GM21360 (cell line): ENCODE measurements at regions not wholly inside any gene's neighbourhood (a gene's known extent, or its start where the extent isn't known, plus 50 kb on each side); places are given as distances from the start of the nearest gene placed in this dataset.
"Not testable (repeated sequence)": the region's sequence is repeated elsewhere in the genome, so short reads cannot be mapped to it uniquely, and the experiment has no call there.

Experiments used
- ATAC-seq: cut with Tn5 transposase; IDR thresholded peaks from one replicate; pipeline ENCODE4 v1.9.1; 2021; ENCODE audit warnings: mild to moderate bottlenecking, moderate library complexity; ENCODE audit not compliant: unreplicated experiment

DNA sequence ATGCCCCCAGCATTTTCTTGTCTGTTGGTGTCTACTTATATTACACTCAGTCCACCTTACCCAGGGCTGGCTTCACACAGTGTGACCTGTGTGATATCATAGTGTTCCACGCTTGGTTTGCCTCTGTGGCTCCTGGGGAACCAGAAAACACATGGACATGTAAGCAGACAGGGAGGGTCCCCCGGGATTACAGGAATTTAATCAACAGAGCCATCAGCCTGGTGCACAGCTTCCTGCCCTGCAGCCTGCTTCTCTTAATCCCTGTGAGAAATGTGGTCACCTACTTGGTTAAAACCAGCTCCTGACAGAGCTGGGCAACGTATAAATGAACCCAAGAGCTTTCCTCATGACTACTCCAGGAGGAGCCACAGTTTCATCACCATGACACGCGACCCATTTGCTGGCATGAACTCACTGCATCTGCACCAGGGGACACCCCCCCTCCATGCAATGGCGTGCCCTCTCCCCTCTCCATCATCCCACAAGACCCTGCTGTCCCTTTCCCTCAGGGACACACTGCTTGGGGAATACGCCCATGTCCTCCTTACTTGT, 152.1 kb downstream of the UQCRFS1 start:
- no peak for ATAC-seq

DNA sequence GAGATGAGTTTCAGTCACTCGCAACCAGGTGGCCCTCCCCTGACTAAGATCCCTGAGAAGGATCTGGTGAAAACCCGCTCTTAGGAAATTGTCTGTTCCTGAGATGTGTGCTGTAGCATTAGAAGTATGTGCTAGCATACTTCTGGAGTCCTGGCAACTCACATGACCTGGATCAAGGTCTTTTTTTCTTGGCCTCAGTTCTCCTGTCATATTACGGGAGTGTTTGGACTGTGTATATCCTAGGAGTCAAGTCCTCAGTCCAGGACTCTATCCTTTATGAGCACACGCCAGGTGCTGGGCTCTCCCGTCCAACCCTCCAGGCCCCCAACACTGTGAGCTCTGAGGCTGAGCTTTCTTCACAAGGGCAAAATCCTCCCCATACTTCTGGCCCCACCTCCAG, 156.4 kb downstream of the UQCRFS1 start:
- no peak for ATAC-seq

DNA sequence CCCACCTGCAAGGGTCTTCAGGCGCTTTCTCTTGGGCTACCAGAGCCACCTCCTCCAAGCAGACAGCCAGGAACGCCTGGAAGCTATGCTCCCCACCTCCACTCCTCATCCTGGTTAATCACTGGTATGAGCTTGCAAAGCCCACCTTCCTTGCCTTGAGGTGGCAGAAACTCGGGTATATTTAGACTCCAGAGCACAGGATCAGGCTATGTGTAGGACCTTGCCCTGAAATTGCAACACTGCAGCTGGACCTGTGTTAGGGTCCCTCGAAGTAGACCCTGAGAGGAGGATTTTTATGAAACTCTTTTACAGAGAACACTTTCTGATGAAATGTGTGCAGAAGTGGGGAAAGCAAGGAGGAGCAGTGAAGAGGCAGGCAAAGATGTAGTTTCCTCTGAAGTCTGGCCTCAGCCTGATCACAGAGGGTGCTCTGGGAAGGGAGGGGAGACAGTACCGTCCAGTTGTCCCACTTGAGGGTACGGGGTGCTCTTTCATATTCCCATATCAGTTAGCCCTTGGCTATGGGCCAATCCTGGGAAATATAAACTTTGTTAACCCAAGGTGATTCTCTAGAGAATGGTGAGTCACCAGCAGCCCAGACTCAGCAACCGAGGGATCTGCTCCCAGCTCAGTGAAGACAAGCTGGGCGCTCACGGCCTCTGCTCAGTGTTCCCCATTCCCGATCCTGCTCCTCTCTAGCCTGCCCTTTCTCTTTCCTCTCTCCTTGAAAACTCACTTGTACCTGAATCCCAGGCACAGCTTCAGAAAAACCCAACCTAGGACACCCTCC, 157.9 kb downstream of the UQCRFS1 start:
- ATAC-seq, result no peak

DNA sequence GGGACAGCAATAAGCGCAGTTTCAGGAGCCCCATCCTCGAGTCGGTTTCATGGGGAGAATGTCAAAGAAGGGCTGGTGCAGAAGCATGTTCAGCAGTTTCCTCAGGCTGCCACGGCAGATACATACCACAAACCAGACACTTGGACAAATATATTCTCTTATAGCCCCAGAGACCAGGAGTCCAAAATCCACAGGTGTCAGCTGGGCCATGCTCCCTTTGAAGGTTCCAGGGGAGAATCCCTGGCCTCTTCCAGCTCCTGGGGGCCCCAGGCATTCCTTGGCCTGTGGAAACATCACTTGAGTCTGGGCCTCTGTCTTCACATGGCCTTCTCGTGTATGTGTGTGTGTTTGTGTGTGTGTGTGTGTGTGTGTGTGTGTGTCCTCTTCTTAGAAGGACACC, 164.1 kb downstream of the UQCRFS1 start:
- no peak for ATAC-seq

DNA sequence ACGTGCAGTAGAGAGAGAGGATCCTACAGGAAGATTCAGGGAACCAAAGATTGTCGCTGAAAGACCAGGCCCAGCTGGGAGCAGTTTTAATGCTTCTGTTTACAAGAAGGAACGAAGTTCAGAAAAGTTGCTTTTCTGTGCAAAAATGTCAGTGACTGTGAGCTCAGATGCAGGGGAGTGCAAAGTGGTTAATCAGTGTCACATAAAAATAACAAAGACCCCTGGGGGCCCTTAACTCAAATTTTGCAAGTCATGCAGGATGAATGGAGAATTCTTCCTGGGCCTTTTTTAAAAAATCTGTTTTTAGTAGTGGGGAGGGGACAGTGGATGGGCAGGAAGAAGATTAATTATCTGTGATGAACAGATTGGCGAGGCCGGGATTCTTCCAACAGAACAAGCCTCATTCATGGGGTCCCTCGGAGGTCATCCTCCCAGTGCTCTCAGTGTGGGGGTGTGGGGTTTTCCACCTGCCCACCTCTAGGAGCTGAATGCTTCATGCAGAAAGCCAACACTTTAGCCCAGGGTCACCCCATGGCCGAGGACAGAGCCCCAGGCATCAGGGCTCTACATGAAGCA, 167.2 kb downstream of the UQCRFS1 start:
- no peak for ATAC-seq

DNA sequence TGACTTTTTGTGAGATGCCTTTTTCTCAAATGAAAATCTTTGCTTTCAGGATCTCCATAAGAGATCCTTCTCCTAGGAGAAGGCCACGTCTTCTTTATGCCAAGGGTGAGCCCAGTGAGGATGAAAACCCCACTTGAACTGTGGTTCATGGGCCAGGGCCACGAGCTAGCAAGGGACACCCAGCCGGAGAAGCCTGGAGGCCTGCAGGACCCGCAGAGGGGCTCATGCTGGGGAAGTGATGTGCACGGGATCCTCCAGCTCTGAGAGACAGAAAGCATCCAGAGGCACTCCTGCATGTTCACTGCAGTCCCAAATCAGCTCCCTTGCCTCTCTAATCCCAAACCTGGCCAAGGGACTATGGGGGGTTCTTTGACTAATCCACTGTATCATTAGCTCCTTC, 168.9 kb downstream of the UQCRFS1 start:
- ATAC-seq, result no peak

DNA sequence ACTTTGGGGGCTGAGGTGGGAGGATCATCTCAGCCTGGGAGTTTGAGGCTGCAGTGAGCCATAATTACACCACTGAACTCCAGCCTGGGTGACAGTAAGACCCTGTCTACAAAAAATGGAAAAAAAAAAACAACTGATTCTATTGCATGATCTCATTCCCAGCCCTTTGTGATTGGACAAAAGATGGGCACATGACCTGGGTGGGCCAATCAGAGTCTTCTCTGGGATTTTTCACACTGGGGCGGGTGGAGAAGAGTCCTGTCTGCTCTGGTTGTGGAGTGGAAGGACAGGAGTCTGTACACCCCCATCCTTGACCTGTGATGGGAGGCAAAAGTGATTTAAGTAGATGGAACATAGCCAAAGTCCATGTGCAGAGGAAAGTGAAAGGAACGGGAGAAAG, 170.5 kb downstream of the UQCRFS1 start:
- no peak for ATAC-seq

DNA sequence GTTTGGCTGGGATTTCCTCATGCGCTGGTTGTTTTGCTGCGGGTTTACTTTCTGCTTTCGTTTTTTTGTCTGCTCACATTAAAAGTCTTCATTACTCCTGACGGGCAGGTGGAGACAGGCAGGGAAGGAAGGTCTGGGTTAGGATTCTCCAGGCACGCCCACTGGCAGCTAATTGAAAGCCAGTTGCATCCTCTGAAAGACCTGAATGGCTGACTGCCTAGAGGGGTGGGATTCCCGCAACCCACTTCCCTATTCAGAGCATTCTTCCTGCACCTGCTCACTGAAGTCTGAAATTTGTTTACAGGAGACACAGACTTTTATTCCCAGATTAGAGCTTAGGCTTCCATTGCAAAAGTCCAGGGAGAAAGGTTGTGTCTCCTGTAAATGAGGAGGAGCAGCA, 172.0 kb downstream of the UQCRFS1 start:
- ATAC-seq, result no peak

DNA sequence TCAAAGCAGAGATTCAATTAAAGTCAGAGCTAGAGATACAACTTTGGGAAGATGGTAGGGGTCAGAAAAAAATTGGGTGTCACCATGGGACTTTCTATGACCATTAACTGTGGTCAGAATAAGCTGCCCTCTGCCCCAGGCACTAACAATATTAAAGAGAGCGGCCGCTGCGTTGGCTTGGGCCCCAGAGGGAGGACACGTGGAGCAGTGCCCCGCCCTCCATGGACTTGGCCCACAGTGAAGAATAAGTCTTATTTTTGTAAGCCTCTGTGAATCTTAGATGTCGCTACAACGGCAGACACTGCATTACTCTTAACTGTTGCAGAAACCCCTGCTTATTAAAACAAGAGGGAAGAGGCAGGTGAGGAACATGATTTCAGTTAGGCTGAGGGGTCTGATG, 172.7 kb downstream of the UQCRFS1 start:
- ATAC-seq, result no peak

DNA sequence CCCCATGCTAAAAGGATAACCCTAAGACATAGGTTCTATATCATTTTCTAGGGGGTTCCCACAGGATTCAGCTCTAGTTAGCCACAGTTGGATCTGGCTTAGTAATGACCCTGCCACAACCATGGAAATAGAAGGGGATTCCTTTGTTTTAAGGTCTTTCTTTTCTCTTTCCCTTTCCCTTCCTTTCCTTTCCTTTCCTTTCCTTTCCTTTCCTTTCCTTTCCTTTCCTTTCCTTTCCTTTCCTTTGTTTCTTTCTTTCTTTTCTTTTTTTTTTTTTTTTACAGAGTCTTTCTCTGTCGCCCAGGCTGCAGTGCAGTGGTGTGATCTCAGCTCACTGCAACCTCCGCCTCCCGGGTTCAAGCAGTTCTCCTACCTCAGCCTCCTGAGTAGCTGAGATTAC, 173.9 kb downstream of the UQCRFS1 start:
- ATAC-seq, result not testable (repeated sequence)

DNA sequence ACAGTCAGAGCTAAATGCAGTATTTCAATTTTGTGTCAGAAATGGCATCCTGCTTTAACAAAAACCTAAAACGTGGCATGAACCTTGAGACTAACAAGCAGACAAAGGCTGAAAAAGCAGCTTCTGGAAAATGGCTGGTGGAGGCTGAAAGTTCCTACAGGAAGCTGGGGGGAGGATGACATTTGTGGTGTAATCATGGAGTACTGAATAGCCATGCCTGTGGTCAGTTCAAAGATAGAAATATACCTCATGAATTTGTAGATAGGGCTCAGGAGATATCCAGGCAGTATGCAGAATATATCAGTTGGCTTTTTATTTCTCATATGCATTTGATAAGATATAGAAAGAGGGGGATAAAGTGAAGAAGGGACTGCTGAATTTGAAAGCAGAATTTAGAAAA, 181.7 kb downstream of the UQCRFS1 start:
- ATAC-seq, result no peak

DNA sequence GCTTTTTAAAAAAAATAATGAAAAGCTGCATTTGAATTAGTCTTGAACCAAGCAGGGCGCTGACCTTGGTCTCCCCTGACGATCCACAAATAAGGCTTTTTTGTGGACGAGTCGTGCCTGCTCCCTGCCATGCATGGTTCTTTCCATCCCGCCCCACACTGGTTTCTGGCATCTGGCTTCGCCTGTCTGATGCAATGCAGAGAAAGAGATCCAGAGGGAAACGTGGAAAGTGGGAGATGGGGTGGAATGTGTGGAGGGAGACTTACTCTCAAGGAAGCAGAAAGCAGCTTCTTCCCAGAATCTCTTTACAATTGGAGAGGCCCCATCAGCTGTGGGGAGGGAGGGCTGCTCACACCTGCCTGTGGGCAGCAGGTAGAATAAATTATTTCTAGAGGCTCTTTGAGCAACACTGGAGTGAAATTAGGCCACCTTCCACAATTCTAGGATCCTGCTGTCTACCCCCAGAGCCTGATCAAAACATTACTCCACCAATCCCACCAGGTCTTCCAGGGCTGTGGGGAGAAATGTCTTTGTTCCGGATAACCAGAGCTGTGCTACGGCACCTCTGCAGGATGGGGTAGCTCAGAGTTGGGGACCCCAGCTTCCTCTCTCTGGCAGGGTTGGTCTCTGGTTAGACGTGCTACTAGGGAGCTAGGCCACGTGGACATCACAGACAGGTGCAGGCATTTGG, 183.5 kb downstream of the UQCRFS1 start:
- ATAC-seq, result no peak

DNA sequence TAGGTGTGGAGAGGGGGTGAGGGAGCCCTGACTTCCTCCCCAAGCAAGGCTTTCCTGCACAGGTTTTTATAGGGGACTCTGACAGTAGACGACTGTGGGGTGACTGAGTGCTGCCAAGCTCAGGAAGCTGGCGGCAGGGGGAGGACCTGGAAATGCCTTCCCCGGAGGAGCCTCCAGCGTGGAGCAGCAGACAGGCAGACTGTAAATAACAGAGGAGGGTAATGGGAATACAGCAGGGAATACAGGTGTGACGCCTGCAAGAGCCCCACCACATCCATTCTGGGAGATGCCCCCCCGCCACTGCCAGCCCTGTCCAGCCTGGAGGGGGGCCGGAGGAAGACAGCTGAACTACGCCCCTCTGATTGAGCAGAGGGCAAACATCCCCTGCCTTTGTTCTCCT, 190.4 kb downstream of the UQCRFS1 start:
- no peak for ATAC-seq

DNA sequence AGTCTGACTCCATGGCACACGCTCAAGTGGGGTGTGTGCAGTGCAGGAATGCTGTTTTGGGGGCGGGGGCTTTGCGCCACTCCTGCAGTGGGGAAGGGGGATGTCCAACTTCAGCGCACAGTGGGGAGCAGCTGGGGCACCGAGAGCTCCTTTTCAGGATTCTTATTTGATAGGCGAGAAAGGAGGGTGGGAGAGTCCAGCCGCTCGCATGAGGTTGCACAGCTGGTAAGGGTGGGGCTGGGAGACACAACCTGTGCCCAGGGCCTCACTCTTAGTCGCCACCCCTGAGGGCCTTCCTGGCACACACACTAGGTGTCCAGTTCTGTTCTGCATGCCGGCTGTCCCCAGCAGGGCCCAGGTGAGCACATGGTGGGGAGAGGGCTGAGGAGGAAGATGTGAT, 190.8 kb downstream of the UQCRFS1 start:
- ATAC-seq, result no peak

DNA sequence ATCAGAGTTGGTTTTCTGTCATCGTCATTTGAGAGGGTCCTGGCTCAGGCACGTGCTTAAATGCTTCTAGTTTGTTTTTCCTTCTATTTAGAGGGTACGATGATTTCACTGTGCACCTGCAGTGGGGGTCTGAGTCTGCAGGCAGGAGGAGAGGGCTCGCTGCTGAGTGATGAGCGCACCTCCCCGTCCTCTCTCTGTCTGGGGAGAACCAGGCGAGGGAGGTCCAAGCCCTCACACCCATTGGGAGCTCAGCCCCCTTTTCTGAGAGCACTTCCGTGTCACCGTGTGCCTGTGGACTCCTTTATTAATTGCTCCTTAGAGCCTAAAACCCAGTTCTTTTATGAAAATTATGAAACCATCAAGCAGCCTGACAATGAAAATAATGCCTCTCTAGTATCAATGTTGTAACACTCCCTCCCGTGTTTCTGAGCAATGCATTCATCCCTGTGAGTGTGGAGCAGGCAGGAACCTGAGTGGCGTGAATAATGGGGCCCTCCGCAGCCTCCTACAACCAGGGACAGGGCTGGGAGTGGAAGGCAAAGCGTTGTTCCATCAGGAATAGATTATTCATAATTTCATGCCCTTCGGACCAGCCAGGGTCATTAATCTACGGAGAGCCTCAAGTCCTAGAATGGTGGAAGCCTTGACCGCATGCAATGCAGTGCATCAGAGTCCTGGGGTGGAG, 191.6 kb downstream of the UQCRFS1 start:
- ATAC-seq, result no peak

DNA sequence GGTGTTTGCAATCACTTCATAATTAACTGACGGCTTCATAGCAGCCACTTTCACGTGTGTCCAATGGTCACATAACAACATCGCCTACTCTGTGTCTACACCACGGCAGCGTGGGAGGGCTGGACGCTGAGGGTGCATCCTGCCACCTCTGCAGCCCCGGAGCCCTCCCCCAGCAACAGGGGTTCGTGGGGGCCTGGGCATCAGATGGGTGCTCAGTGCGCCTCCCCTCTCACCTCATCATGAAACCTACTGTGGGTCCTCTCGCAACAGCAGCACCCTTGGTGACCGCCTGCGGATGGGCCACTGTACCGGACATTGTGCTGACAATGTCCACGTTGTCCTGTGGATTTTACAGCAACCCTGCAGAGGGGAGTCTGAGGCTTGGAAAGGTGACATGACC, 193.5 kb downstream of the UQCRFS1 start:
- ATAC-seq, result no peak

DNA sequence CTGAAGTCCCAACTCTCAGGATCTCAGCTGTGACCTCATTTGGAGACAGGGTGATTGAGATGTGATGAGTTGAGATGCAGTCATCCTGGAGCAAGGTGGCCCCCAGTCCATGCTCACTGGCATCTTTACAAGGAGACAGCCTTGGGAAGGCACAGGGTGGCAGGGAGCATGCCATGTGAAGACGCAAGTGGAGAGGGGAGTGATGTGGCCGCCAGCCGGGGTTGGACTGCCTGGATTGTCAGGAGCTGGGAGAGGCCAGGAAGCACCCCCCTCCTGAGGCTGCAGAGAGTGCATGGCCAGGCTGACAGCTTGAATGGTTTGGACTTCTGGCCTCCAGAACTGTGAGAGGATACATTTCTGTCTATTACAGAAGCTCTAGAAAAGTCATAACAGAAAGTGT, 194.4 kb downstream of the UQCRFS1 start:
- ATAC-seq, result no peak

DNA sequence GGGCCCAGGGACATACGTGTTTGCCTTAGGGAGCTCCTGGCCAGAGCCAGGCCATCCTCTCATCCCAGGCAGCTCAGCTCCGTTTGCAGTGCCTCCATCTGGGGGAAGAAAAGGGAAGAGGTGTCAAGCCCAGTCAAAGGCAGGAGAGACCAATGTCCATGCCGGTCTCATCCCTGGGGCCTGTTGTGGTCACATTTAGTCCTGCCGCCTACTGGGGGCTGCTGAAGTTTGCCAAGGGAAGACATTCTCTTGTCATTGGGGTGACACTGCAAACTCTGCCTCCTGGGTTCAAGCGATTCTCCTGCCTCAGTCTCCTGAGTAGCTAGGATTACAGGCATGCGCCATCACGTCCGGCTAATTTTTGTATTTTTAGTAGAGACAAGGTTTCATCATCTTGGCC, 195.2 kb downstream of the UQCRFS1 start:
- ATAC-seq, result no peak

DNA sequence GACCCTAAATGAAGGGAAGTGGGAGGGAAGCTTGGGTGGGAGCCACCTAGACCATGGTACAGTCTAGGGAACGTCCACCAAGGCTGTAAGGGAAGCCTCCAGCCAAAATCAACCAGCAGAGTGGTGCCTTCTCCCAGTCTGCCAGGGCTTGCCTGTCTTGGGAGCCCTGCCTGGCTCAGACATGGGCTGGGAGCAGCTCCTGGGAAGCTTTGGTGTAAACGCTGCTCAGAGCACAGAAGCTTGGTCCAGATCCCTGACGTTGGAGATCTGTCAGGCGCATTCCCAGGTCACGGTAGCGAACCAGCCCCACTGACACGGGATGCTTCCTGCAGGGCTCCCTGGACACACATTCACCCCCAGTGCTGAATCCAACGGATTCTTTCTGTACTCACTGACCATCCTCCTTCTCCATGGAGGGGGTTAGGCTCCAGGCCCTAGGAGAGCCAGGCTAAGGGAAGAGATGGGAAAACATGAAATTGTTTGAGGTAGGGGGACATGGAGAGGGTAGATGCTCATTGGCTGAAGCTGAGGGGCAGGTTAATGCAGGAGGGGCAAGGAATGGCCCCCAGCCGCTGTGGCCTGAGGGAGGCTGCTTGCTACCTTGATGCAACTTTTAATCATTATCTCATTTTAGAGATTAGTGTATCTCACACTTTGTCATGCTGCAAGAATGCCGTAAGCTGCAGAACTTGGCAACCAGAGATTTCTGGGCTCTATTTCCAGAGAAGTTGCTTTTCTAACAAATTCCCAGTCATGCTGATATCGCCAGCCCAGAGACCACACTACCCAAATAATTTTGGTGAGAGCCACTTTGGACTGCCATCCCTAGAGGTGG, 195.8 kb downstream of the UQCRFS1 start:
- ATAC-seq, result no peak

DNA sequence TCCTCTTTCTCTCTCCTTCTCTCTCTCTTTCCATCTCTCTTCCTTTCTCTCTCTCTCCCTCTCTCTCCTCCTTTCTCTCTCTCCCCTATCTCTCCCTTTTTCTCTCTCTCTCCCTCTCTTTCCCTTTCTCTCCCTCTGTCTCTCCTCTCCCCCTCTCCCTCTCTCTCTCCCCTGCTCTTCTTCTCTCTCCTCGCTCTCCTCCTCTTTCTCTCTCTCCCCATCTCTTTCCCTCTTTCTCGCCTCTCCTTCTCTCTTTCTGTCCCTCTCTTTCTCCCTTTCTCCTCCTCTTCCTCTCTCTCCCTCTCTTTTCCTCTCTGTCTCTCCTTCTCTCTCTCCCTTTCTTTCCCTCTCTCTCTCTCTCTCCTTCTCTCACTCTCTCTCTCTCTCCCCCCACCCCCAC, 196.6 kb downstream of the UQCRFS1 start:
- no peak for ATAC-seq

DNA sequence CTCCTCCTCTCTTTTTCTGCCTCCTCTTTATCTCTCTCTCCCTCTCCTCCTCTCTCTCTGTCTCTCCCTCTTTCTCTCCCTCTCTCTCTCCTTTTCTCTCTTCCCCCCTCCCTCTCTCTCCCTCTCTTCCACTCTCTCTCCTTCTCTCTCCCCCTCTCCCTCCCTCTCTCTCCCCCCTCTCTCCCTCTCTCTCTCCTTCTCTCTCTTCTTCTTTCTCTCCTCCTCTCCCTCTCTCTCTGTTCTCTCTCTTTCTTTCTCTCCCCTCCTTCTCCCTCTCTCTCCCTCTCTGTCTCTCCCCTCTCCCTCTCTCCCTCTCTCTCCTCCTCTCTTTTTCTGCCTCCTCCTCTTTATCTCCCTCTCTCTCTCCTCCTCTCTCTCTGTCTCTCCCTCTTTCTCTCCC, 197.4 kb downstream of the UQCRFS1 start:
- ATAC-seq, result no peak
